NCI-H510A (cell line): ENCODE measurements at regions not wholly inside any gene's neighbourhood (a gene's known extent, or its start where the extent isn't known, plus 50 kb on each side); places are given as distances from the start of the nearest gene placed in this dataset.

Experiments
- DNase-seq: peaks from one replicate; lab custom pipeline; 2025; lab: John Stamatoyannopoulos, UW

DNA sequence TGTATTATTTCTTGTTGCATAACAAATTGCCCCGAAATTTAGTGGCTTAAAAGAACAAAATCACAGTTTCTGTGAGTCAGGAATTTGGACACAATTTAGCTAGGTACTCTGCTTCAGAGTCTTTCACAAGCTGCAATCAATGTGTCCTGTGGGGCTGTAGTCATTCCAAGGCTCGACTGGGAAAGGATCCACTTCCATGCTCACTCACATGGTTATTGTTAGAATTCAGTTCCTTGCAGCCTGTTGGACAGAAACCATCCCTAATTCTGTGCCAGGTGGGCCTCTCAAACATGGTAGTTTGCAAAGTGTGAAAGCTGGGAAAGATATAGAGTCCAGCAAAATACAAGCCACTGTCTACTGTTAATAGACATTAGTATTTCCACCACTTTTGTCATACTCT is 59.7 kb upstream of the ARID2 start:
- no peak for DNase-seq

DNA sequence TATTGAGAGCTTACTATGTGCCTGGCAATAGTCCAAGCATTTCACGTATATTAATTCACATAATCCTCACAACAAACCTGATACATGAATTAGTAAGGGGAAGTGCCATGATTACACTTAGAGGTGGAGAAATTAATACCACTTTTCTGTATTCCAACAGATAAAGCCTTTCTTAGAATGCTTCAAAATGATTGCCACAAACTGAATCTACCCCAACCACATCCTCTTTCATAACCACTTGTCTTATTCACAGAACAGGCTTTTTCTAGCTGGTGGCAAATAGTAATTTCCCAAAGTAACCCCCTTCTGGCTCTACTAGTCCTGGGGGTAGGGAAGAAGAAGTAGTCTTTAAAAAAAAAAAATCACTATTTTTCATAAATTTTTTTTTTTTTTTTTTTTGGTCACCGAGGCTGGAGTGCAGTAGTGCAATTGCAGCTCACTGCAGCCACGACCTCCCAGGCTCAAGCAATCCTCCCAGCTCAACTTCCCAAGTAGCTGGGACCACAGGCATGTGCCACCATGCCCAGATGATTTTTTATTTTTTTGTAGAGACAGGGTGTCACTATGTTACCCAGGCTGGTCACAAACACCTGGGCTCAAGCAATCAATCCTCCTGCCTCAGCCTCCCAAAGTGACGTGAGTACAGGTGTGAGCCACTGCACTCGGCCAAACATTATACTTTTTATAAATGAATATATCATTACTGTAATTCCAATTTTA is 59.0 kb upstream of the ARID2 start:
- DNase-seq, result no peak

DNA sequence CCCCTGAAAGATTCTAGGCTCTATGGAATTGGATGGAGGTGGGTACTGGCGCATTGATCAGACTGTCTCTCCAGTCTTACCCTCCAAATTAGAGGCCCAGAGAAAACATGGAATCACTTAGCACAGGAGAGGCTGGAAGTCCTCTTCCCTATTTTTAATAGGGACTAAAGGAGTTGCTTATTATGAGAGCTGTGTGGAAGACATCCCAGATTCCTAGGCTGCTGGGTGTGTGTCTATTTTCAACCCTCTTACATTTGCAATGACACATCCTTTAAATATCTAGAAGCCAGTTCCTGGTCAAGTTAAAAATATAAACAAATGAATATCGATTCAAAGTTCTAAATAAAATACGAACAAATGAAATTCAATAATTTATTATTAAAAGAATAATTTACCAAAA is 58.3 kb upstream of the ARID2 start:
- DNase-seq, result no peak

DNA sequence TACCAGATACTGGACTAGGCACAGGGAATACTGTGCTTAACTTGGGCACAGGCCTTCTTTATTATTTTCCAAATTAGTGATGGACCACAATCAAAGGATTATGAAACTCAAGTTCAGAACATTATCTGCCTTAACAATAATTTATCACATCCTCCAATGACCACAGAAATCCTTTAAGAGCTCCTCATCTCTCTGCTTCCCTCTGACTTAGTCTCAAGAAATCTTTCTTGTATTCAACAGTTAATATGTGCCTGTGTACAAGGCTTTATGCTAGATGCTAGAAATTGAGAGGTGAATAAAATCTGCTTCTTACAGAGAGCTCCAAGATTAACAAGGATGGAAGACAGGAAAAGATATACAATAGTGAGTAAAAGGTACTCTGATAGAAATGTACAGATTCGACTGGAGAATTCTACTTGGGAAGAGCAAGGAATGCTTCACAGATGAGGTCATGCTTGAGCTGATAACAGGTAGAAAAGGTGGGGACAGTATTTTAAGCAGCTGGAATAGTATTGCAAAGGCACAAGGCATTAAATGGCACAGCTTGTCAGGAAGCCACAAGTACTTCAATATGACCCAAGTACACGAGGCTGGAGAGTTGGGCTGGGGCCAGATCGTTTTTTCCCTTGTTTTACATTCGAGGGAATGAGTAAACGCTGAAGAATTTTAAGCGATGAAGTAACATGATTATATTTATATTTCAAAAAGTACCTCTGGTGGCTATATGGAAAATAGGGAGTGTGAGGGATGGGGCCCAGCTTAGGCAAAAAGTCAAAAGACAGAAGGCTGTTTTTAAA is 55.1 kb upstream of the ARID2 start:
- DNase-seq, result no peak

DNA sequence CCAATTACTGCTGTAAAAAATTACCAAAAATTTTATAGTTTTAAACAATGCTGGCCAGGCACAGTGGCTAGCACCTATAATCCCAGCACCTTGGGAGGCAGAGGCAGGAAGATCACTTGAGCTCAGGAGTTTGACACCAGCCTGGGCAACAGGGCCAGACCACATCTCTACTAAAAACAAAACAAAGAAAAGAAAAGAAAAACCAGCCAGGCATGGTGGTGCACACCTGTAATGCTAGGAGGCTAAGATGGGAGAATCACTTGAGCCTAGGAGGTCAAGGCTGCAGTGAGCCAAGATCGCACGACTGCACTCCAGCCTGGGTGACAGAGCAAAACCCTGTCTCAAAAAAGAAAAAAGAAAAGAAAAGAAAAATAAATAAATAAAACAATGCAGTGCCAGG is 54.0 kb upstream of the ARID2 start:
- DNase-seq, result no peak
